ENCODE measurements at regions not wholly inside any gene's neighbourhood (a gene's known extent, or its start where the extent isn't known, plus 50 kb on each side); places are given as distances from the start of the nearest gene placed in this dataset.

- TF ChIP-seq CTCF (IDR thresholded peaks at IDR 0.05) = no peak
- TF ChIP-seq EP300 (IDR thresholded peaks at IDR 0.05) = no peak
- no peak for TF ChIP-seq POLR2AphosphoS5 (IDR thresholded peaks at IDR 0.05)
- no peak for TF ChIP-seq POLR2A (IDR thresholded peaks at IDR 0.05)
Measured at GRCh38 chr2:129324349-129324748, 655.1 kb upstream of the RAB6C start.

Data from gastroesophageal sphincter (tissue), 3 donors.